ENCODE measurements at regions not wholly inside any gene's neighbourhood (a gene's known extent, or its start where the extent isn't known, plus 50 kb on each side); places are given as distances from the start of the nearest gene placed in this dataset.
"Not testable (repeated sequence)": the region's sequence is repeated elsewhere in the genome, so short reads cannot be mapped to it uniquely, and the experiment has no call there.

DNA sequence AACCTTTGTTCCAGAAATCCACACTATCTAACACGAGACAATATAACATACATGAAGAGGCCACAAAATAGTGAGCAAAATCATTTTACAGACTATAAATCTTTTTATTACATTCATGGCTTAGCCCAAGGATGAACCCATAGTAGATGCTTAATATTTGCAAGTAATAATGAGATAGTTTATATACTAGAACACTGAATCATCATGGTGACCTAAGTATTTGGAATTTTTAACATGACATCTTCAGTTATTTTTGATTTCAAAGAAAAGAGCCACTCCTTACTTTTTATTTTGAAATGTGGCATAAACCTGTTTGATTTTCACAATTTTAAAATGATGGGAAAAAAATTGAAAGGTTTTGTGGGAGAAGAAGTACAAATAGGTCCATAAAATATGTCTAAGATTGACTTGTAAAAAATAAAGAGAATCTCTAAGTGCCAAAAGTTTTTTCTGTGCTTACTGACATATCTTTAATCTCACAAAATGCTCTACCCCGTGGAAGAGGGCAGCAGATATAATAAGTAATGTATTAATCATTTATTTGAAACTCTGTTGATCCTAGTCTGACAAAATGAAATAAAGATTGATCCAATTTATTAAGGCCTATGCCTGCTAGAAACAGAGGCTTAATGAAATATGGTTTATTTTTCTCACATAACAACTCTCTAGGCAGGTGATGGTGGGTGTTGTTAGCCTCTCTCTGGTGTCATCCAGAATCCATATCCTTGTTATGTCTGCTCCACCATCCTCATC lies 224.5 kb upstream of the CENPE start:
- CTCF ChIA-PET: no interaction called here
- POLR2A ChIA-PET: no interaction called here

DNA sequence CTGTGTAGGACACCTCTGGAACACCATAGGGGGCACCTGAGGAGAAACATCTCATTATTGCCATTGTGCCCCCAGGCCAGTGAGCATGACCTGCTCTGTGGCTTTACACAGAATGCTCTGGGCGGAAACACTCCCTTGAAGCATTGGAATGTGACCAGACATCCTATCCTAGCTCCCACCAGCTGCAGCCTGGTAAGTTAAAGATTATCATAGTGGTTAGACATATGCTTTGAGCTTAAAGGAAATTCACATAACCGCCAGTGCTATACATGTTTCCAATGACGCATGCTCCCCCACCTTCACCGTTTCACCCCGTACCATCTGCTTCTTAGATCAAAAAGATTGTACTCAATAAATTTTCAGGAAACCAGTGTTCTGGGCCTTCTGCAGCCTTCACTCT lies 217.7 kb upstream of the CENPE start:
- ChIA-PET POLR2A (no interaction called here), CTCF (no interaction called here)

DNA sequence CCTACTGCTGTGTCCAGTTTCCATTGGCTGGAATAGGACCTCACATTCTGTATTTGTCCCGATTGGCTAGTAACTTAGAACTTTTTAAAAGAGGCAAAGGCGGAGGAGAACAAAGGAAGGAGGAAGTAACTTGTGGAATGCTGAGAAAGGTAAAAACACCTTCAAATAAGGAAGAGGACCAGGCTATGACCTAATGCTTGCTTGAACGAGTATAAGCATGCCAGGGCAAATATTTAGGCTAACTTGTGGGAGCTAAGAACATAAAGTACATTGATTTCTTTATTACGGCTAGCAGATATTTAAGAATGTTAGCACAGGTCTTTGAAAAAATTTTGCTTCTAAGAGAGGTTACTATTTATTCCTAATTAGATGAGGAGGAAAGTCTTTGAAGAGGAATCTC lies 214.5 kb upstream of the CENPE start:
- POLR2A ChIA-PET, CTCF ChIA-PET: not testable (repeated sequence)

DNA sequence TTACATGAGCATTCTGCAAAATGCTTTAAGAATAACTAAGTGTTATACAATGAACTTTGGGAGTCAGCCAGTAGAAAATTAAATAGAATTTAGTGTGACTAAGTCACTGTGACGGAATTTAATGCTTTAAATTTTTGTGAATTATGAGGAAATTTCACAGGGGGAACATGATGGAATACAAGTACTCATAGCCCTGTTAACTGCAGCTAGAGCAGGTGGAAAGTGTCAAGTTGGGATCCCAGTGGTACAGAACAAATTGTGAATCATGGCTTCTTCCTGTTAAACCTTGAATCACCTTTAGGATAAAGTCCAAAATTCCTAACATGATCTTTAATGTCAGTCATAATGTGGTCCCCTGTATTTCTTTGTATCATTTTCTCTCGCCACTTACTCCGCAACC lies 212.2 kb upstream of the CENPE start:
- CTCF ChIA-PET: no interaction called here
- POLR2A ChIA-PET: no interaction called here

DNA sequence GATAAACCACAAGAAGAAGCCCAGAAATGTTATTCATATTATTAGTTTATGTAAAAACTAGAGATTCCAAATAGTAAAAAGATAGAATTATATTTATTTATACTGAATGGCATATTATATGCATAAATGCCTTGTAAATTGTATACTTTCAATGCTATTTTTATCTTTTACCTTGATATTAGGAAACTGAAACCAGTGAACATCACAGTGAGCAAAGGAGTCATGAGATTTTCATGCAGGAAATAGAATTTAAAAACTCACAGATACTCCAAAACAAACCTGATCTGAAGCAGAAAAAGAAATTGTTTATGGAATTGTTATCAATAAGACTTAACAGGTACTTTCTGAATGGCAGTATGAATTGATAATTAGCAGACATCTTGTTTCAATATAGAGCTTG lies 207.3 kb upstream of the CENPE start:
- CTCF ChIA-PET: no interaction called here
- POLR2A ChIA-PET: no interaction called here

DNA sequence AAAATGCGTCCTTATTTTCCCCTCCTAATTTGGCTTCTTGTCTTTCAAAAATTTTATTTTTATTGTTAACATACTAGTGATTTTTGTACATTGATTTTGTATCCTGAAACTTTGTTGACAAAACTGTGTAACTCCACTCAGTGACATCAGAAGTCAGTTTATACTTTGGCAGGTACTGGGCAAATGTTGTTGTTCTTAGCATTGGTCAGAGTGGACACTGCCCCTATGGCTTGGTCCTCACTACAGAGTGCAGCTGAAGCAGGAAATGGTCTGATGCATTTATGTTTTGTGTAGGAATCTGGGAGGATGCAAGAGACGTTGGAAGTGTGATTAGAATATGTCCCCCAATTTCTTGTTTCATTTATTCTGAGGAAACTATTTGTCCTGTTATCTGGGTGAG lies 205.5 kb upstream of the CENPE start:
- POLR2A ChIA-PET: no interaction called here
- CTCF ChIA-PET: no interaction called here

DNA sequence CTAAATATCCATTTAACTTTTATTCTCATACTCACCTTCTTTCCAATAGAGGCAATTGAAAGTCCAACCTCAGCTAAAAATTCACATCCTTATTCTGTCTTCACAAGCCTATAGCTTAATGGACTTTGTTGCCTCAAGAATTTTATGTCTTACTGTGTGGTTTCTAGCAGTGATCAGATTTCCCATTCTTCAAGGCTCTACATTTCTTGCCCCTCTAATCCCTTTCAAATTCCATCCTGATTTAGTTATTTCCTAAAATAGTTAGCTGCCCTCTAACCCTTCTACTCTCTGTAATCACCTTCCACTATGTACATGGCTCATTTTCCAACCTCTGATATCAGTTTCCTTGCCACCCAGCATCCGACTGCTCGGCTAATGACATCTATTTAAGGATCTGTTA lies 204.1 kb upstream of the CENPE start:
- CTCF ChIA-PET: no interaction called here
- POLR2A ChIA-PET: no interaction called here

DNA sequence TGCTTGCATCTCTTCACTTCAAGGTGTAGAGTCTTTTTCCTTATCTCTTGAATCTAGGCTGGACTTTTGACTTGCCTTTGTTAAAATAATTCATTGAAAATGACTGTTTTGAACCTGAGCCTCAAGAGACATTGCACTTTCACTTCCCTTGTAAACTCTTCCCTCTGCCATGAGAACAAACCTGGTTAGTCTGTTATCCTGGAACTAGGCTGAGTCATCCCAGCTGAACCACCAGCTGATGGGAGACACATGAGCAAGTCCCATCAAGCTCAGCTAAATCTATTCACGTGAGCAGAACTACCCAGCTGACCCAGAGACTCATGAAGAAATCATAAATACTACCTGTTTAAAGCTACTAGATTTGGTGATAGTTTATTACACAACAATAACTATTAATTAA lies 202.3 kb upstream of the CENPE start:
- POLR2A ChIA-PET: no interaction called here
- CTCF ChIA-PET: no interaction called here

DNA sequence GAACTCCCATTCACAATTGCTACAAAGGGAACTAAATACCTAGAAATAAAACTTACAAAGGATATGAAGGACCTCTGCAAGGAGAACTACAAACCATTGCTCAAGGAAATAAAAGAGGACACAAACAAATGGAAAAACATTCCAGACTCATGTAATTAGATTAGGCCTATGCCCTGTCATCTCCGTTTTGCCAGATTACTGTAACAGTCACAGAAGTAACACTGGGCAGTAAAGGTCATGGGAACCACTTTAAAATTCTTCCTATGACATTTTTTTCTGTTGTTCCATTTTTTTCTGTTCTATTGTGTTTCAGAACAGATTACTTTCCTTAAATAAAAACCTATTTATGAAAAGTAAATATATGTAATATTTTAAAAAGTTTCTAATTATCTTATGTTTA lies 199.4 kb upstream of the CENPE start:
- ChIA-PET POLR2A (no interaction called here), CTCF (no interaction called here)

DNA sequence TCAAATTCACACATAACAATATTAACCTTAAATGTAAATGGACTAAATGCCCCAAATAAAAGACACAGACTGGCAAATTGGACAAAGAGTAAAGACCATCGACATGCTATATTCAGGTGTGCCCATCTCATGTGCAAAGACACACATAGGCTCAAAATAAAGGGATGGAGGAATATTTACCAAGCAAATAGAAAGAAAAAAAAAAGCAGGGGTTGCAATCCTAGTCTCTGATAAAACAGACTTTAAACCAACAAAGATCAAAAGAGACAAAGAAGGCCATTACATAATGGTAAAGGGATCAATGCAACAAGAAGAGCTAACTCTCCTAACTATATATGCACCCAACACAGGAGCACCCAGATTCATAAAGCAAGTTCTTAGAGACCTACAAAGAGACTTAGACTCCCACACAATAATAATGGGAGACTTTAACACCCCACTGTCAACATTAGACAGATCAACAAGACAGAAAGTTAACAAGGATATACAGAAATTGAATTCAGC lies 189.4 kb upstream of the CENPE start:
- CTCF ChIA-PET: not testable (repeated sequence)
- POLR2A ChIA-PET: interaction anchor here (0.6 kb wide), 1 partner anchor 44 kb away, joined by 6 read pairs; no protein-coding TSS in a partner anchor

DNA sequence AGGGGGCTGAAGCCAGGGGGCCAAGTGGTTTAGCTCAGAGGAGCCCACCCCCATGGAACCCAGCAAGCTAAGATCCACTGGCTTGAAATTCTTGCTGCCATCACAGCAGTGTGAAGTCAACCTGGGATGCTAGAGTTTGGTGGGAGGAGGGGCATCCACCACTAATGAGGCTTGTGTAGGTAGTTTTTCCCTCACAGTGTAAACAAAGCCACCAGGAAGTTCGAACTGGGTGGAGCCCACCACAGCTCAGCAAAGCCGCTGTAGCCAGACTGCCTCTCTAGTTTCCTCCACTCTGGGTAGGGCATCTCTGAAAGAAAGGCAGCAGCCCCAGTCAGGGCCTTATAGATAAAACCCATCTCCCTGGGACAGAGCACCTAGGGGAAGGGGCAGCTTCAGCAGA lies 187.4 kb upstream of the CENPE start:
- CTCF ChIA-PET, POLR2A ChIA-PET: not testable (repeated sequence)

DNA sequence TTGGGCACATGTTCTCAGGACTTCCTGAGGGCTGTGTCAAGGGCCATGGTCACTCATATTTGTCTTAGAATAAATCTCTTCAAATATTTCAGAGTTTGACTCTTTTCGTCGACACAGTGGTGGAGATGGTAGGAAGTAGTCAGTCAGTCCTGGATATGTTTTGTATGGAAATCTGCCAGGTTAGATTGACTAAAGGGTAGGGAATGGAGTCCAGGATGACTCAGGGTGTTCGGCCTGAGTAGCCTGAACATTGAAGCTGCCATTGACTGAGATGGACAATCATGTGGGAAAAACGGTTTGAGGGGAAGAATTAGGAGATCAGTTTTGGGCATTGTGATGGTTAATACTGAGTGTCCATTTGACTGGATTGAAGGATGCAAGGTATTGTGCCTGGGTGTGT lies 177.1 kb upstream of the CENPE start:
- ChIA-PET CTCF (no interaction called here), POLR2A (no interaction called here)

DNA sequence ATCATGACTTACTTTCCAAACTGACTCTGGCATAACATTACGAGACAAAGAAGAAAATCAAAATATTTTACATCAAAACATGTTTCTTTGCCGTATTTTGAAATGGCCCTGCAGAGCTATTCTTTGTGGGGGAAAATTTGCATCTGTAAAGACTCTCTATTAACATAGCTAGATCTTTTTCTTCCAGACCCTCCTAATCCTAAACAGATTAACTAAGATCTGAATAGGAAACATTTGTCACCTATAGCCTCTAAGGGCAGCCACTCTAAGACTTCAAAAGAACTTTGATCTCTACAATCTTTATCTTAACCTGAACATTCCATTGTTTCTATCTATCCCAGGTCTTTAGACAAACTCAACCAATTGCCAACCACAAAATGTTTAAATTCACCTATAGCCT lies 176.6 kb upstream of the CENPE start:
- CTCF ChIA-PET: no interaction called here
- POLR2A ChIA-PET: no interaction called here

DNA sequence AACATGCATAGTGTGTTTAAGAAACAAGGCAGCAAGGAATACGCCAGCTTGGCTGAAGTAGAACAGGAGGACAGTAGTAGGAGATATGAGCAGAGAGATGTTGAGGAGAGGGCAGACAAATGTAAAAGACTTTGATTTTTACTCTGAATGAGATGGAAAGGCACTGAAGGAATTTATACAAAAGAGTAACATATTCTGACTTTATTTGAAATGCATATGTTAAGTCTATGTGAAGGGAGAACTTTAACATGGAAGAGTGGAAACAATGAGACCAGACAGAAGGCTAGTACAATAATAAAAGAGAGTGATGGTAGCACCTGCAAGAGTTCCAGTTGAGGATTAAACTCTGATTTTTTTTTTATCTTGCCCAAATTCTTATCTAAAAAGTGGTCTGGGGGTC lies 176.2 kb upstream of the CENPE start:
- CTCF ChIA-PET: no interaction called here

DNA sequence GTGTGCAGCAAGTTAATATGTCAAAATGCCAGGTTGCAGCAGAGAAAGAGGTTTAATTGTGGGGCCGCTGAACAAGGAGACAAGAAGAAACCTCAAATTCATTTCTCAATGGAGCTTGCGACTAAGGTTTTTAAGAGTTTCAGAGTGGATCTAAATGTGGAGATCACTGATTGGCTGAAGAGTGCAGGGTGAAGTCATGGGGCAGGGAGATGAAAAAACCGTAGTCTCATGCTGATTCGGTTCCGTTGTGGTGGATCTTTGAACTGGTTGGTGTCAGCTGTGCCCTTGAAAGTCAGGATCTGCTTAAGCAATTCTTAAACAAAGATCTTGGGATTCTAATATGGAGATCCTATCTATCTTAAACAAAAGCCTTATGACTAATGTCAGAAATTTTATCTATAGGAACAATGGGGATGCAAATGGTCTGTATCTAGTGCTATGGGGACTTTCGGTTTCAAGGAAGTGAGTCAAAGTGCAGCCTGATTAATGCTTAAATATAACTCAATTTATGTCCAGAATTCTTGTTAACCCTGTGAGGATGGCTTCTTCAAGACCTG lies 173.9 kb upstream of the CENPE start:
- CTCF ChIA-PET: no interaction called here
- POLR2A ChIA-PET: no interaction called here

More for the DNA sequence above, 176.2 kb upstream of the CENPE start:
- POLR2A ChIA-PET: no interaction called here

DNA sequence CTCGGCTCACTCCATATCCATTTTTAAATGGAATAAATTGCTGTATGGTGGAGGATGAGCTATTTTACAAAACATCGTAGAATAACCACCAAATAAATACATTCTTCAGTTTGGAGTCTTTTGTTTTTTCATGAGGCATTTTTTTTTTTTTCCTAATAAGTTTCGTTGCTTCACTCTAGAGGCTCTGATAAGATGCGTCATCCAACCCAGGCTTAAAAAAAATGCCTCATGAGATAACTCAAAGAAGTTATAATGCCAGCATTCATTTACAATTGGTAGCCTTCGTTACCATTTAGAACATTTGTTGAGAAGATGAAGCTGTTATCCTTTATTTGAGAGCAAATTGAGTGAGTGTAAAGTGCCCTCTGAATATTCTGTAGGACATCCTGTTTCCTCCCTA lies 172.2 kb upstream of the CENPE start:
- ChIA-PET POLR2A (no interaction called here), CTCF (interaction anchor here (0.6 kb wide), 1 partner anchor 1853 kb away, joined by 7 read pairs; no protein-coding TSS in a partner anchor)

DNA sequence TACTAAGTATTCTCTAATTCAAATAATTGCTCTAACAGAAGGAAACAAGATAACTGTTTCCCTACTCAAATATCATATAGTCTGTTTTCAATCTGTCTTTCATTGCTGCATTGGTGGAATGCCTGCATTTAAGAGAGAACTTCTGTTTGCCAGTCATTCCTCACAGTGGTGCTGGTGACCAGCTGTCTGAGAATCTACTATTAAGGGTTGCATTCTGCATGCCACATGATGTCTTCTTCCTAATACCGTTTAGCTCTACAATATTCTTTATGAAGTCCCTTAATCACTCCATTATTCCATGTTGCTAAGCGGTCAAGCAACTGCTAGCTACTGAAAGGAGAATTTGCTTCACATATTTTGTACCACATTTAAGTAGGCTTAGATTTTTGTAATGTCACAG lies 167.1 kb upstream of the CENPE start:
- POLR2A ChIA-PET: no interaction called here
- CTCF ChIA-PET: no interaction called here

DNA sequence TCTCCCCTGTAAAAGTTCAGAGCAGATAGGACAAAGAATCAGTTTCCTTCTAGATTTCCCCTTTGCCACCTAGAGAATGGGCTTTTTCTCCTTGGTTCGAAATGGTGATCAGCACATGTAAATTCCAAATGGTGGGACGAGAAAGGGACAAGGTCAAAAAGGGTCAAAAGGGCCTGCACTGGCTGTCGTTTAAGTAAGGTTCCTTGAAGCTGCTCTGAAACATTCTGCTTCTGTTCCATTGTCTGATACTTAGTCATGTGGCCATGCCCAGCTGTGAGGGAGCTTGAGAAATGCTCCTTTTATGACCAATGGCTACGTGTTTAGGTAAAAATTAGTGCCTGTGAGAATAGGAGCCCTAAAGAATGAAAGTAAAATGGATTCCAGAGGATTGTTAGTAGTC lies 165.9 kb upstream of the CENPE start:
- CTCF ChIA-PET: no interaction called here
- POLR2A ChIA-PET: no interaction called here

DNA sequence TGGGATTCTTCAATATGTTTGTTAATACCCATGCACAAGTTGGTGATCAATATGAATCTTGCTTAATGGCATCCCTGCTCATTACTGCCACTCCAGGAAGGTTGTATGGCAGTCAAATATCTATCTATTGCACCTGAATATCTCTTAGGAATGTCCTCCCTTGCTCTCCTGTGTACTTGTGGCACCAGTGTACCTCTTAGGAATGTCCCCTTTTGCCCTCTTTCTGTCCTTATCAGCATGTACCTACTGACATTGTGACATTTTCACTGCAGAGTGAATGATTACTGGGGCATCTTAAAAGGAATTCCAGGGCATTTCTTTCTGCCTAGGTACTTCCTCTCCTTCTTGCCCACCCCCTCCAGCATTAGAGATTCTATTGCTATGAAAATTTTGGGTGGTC lies 163.8 kb upstream of the CENPE start:
- ChIA-PET POLR2A (no interaction called here), CTCF (no interaction called here)

DNA sequence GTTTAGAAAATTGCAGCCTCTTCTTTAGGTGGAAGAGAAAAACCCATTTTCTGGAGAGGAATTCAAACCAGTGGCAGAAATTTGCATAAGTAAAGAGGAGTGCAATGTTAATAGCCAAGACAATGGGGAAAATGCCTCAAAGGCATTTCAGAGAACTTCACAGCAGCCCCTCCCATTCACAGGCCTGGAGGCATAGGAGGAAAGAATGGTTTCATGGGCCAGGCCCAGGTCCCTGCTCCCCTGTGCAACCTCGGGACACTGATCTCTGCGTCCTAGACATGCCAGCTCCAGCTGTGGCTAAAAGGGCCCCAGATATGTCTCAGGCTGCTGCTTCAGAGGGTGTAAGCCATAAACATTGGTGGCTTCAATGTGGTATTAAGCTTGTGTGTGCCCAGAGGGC lies 161.8 kb upstream of the CENPE start:
- ChIA-PET CTCF (no interaction called here), POLR2A (no interaction called here)

DNA sequence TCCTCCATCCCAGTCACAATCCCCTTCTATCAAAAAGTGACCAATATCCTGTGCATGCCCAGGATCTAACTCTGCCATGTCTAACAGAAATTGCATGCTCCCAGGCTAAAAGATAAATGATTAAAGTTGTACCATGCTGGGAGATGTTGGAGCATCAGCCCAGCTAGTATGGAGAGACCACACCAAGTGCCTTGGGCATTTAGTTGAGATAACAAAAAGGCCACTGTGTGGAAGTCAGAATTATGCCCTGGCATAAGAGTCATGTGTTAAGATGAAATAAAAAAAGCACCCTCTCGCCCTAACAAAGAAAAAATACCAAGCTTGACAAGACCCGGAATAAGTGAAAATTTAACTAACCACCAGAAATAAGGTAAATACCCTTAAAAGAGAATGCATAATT lies 155.9 kb upstream of the CENPE start:
- POLR2A ChIA-PET: no interaction called here
- CTCF ChIA-PET: no interaction called here

DNA sequence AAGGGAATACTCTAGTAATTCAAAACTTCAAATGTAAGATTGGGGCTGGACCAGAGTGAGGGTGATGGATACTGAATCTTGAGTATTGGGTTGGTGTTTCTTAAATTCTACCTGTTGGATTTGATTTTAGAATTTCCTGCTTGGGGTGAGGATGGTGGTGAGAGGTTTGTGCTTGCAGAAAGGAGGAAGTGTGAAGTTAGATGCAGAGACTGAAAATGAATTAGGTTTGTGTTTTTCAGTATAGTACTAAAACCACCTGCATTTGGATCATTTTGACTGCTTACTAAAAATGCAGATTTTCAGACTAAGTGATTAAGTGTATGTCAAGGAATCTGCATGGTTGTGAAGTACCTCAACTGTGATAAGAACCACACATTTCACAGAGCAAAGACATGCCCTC lies 131.5 kb upstream of the CENPE start:
- ChIA-PET CTCF (no interaction called here), POLR2A (no interaction called here)
